ENCODE measurements at regions not wholly inside any gene's neighbourhood (a gene's known extent, or its start where the extent isn't known, plus 50 kb on each side); places are given as distances from the start of the nearest gene placed in this dataset.

DNA sequence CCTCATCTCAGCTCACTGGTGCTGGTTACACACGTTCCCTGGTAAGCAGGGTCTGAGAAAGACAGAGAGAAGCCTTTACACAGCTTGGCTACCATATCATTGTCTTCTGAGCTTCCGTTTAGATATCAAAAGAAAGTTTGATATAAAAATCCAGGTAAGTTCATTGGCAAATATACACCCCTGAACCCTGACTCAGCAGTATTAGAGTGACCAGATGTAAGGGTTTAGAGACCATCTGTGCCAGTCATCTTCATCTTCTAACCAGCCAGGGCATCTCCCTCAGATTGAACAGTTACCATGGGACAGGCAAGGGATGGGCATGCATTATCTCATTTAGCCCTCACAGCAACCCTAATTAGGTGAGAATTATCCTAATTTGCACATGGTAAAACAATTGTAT is 232.1 kb downstream of the MED10 start:
- intact Hi-C loops (cut with DNase I), result no loop called here
- no peak for DNase-seq
- TF ChIP-seq, protein P1, sequence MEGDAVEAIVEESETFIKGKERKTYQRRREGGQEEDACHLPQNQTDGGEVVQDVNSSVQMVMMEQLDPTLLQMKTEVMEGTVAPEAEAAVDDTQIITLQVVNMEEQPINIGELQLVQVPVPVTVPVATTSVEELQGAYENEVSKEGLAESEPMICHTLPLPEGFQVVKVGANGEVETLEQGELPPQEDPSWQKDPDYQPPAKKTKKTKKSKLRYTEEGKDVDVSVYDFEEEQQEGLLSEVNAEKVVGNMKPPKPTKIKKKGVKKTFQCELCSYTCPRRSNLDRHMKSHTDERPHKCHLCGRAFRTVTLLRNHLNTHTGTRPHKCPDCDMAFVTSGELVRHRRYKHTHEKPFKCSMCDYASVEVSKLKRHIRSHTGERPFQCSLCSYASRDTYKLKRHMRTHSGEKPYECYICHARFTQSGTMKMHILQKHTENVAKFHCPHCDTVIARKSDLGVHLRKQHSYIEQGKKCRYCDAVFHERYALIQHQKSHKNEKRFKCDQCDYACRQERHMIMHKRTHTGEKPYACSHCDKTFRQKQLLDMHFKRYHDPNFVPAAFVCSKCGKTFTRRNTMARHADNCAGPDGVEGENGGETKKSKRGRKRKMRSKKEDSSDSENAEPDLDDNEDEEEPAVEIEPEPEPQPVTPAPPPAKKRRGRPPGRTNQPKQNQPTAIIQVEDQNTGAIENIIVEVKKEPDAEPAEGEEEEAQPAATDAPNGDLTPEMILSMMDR (IDR thresholded peaks at IDR 0.05), result no peak
- TF ChIP-seq EP300 (IDR thresholded peaks at IDR 0.05), result no peak
- no peak for TF ChIP-seq POLR2AphosphoS5 (IDR thresholded peaks at IDR 0.05)
- TF ChIP-seq POLR2A (IDR thresholded peaks at IDR 0.05), result no peak
- no peaks in the 10 kb centered on the region for H3K27me3 ChIP-seq
- no peaks in the 10 kb centered on the region for H3K9me3 ChIP-seq
- H3K36me3 ChIP-seq, result no peaks in the 10 kb centered on the region
- WGBS, 2 donors, result 69 to 81% methylated on average over 2 of the region's 2 CpGs
- no peaks in the 10 kb centered on the region for H3K4me1 ChIP-seq
- H3K27ac ChIP-seq, result no peak overlapping the region
- H3K4me3 ChIP-seq, result no peak overlapping the region

DNA sequence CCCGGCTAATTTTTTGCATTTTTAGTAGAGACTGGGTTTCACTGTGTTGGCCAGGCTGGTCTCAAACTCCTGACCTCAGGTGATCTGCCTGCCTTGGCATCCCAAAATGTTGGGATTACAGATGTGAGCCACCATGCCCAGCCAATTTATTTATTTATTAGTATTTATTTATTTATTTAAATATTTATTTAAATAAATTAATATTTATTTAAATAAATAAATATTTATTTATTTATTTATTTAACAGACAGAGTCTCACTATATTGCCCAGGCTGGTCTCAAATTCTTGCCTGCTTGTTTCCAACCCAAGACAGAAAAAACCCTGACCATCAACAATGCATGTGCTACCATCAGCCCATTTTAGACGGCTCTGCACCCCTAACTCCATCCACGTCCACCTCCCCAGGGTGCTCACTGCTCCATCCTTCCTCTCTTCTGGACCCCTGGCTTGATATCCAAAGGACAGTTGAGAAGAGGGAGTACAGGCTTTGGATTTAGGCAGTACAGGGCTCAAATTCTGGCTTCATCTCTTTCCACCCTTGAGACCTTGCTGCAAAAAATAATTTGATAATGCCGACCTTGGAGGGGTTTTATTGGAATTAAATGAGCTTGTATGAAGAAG is 232.6 kb downstream of the MED10 start:
- H3K9me3 ChIP-seq, result no peaks in the 10 kb centered on the region
- H3K4me3 ChIP-seq, result no peak overlapping the region
- DNase-seq, result no peak
- 87 to 92% methylated on average over 4 of the region's 4 CpGs for WGBS, 2 donors
- H3K36me3 ChIP-seq, result no peaks in the 10 kb centered on the region
- intact Hi-C loops (cut with DNase I), result no loop called here
- H3K27me3 ChIP-seq, result no peaks in the 10 kb centered on the region
- H3K27ac ChIP-seq, result no peak overlapping the region
- TF ChIP-seq, protein P1 (IDR thresholded peaks at IDR 0.05), result no peak
- TF ChIP-seq POLR2AphosphoS5 (IDR thresholded peaks at IDR 0.05) (no peak), EP300 (IDR thresholded peaks at IDR 0.05) (no peak), POLR2A (IDR thresholded peaks at IDR 0.05) (no peak)
- no peaks in the 10 kb centered on the region for H3K4me1 ChIP-seq

DNA sequence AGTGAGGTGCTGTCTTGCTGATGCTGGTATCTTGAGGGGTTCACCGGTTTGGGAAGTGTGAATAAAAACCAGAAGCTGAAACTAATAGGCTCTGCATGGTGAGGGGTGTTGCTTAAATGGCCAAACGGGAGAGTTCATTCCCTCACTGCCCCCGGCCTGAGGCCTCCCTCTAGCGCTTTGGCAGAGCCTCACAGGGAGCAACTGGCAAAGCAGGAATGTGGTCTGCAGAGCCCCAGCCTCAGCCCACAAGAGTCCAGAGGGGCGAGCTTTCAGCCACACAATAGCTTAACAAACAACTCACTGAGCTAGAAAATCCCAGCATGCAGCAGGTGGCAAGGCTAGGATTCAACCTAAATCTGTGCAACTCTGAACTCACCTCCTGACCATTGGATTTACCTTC is 234.8 kb downstream of the MED10 start:
- Histone ChIP-seq H3K9me3 (no peaks in the 10 kb centered on the region), H3K4me3 (no peak overlapping the region), H3K36me3 (no peaks in the 10 kb centered on the region), H3K27me3 (no peaks in the 10 kb centered on the region), H3K27ac (no peak overlapping the region), H3K4me1 (no peaks in the 10 kb centered on the region)
- intact Hi-C loops (cut with DNase I), result no loop called here
- 51% methylated on average over 5 of the region's 5 CpGs for WGBS, 2 donors
- TF ChIP-seq EP300 (IDR thresholded peaks at IDR 0.05) (no peak), POLR2A (IDR thresholded peaks at IDR 0.05) (no peak), POLR2AphosphoS5 (IDR thresholded peaks at IDR 0.05) (no peak)
- TF ChIP-seq, protein P1 (IDR thresholded peaks at IDR 0.05), result no peak
- no peak for DNase-seq

DNA sequence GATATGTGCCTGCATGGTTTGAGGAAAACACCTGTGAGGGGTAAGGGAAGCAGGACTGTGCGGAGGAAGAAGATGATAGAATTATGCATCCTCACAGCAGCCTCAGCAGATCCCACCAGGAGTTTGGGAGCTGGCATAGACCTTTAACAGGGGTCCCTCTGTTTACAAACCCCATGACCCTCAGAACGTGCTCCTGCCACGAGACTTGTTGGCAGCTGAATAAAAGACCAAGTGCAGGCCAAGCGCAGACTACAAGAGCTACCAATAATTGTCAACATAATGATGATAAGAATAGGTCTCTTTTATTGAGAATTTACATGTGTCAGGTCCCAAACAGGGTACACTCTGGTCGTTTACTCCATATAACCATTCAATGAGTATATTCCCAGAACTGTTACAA is 236.0 kb downstream of the MED10 start:
- DNase-seq, result no peak
- H3K4me3 ChIP-seq, result no peak overlapping the region
- no peak for TF ChIP-seq POLR2A (IDR thresholded peaks at IDR 0.05)
- TF ChIP-seq, protein P1 (IDR thresholded peaks at IDR 0.05), result no peak
- TF ChIP-seq EP300 (IDR thresholded peaks at IDR 0.05), result no peak
- no peak for TF ChIP-seq POLR2AphosphoS5 (IDR thresholded peaks at IDR 0.05)
- intact Hi-C loops (cut with DNase I), result no loop called here
- H3K27ac ChIP-seq, result no peak overlapping the region
- no peaks in the 10 kb centered on the region for H3K27me3 ChIP-seq
- no peaks in the 10 kb centered on the region for H3K9me3 ChIP-seq
- 63 to 68% methylated on average over 5 of the region's 5 CpGs for whole genome bisulfite sequencing, 2 donors
- H3K36me3 ChIP-seq, result no peaks in the 10 kb centered on the region
- no peaks in the 10 kb centered on the region for H3K4me1 ChIP-seq

DNA sequence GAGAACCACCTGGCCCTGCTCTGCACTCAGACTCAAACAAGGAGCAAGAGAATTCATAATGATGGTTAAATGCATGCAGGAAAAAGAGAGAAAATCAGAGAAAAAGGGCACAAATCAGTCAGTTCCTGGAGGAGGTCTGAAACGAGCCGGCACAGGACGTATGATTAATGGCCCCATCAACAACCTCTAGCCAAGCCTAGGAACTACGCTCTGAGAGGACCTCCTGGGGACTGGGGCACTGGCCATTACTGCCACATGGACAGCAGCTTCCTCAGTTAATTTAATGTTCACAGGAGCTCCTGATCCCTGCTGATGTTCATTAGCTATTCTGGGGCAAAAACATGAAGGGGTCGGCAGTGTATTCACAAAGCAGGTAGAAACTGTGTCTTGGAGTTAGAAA is 238.1 kb downstream of the MED10 start:
- no peak for TF ChIP-seq POLR2A (IDR thresholded peaks at IDR 0.05)
- TF ChIP-seq EP300 (IDR thresholded peaks at IDR 0.05), result no peak
- TF ChIP-seq, protein P1 (IDR thresholded peaks at IDR 0.05), result no peak
- no peak for TF ChIP-seq POLR2AphosphoS5 (IDR thresholded peaks at IDR 0.05)
- WGBS, 2 donors, result 48 to 72% methylated on average over 5 of the region's 5 CpGs
- H3K27ac ChIP-seq, result no peak overlapping the region
- H3K9me3 ChIP-seq, result no peaks in the 10 kb centered on the region
- H3K27me3 ChIP-seq, result no peaks in the 10 kb centered on the region
- no peaks in the 10 kb centered on the region for H3K36me3 ChIP-seq
- intact Hi-C loops (cut with DNase I), result no loop called here
- no peak overlapping the region for H3K4me3 ChIP-seq
- H3K4me1 ChIP-seq, result no peaks in the 10 kb centered on the region
- DNase-seq, result no peak

Measured in sigmoid colon (tissue), 6 donors.